HG03520 (cell line): ENCODE measurements at regions not wholly inside any gene's neighbourhood (a gene's known extent, or its start where the extent isn't known, plus 50 kb on each side); places are given as distances from the start of the nearest gene placed in this dataset.
"Not testable (repeated sequence)": the region's sequence is repeated elsewhere in the genome, so short reads cannot be mapped to it uniquely, and the experiment has no call there.

Source experiments
- ATAC-seq: cut with Tn5 transposase; IDR thresholded peaks from one replicate; pipeline ENCODE4 v1.9.1; 2021; ENCODE audit warnings: mild to moderate bottlenecking, moderate library complexity; ENCODE audit not compliant: unreplicated experiment

DNA sequence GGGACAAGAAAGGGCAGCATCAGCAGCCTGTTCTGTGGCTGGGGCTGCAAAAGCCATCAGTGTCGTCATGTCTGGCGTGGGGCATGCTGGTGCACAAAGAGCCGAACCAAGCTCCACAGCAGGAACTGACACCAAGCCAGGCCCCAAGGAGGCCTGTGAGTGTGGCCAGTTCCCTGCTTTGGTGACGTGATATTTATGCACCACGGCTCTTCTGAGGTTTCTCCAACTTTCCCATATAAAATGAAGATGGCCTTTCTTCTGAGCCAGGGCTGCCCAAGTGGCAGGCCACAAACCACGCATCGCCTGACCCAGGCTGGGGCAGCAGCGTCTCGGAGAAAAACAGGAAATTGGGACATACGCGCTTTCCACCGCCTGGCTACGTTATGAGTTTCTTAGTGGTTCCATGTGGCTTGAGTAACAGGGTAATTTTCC, 109.9 kb downstream of the RIN2 start:
- no peak for ATAC-seq

DNA sequence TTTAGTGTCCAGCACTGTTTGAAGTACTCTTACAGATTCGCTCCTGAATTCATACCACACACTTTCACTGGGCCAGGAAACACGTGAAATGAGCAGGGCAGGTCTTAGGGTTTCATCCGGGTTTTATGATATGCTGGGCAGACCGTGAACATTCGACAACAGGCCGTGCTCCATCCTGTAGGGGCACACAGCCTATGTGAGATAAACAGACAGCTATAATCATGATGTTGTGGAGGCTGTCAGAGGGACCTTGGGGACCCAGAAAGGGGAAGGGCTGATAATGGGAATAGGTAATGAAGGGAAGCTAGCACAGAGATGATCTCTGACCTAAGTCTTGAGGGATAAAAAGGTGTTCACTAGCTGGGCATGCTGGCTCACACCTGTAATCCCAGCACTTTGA, 110.4 kb downstream of the RIN2 start:
- ATAC-seq = no peak

DNA sequence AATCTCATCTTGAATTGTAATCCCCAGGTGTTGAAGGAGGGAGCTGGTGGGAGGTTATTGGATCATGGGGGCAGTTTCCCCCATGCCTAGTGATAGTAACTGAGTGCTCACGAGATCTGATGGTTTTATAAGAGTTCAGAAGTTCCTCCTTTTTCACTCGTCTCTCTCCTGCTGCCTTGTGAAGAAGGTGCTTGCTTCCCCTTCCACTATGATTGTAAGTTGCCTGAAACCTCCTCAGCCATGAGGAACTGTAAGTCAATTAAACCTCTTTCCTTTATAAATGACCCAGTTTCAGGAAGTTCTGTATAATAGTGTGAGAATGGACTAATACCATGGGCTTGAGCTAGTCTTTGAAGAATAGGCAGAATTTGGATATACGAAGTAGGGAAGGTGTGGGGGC, 113.9 kb downstream of the RIN2 start:
- no peak for ATAC-seq

DNA sequence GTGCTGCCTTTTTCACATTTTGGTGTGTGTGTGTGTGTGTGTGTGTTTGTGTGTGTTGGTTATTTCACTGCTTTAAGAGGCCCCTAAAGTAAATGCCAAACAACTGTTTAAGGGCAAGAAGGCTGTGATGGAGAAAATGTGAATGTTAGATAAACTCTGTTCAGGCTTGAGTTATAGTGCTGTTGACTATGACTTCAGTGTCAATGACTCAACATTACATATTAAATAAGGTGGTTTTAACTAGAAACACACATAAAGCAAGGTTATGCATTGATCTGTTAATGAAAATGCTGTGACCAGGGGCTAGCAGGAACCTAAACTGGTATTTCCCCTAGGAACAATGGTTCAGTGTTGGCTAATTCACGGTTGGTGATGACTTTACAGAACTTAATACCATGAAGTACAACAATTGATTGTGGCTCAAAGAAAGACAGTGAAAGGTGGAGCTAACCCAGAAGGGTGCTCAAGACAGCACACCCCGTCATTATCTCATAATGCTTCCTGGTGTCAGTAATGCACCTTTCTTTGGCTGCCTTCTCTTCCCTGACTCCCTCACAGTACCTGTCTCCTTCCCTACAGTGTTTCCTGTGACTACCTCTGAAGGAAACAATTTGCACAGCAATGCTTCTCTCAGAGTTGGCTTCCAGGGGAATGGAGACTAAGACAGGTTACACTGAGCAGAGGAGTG, 116.1 kb downstream of the RIN2 start:
- no peak for ATAC-seq

DNA sequence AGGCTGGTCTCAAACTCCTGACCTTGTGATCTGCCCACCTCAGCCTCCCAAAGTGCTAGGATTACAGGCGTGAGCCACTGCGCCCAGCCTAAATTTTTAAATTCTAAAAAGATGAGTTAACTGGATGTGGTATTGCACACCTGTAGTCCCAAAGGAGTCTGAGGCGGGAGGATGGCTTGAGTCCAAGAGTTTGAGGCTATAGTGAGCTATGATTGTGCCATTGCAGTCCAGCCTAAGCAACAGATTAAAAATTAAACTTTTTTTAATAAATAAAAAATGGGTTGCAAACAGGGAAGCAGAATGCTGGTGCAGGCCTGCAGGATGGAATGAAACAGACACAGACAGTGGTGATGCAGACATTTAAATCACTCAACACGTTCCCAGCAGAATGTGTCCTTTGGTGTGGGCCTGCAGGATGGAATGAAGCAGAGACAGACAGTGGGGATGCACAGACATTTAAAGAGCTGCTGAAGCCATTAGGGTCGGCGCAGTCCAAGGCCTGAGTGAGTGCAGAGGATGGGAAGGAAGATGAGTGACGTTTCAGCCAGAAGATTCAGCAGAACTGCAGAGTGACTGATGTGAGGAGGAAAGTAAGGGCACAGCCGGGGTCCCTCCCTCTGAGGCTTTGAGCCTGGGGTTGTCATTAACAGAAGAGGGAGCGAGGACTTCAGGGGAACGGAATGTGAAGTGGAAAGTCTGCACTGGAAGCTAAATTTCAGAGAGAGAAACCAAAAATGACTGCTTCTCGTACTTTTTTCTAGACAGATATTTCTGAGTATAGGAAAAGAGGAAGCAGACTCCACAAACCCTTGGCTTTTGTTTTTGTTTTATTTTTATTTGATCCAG, 117.5 kb downstream of the RIN2 start:
- no peak for ATAC-seq

DNA sequence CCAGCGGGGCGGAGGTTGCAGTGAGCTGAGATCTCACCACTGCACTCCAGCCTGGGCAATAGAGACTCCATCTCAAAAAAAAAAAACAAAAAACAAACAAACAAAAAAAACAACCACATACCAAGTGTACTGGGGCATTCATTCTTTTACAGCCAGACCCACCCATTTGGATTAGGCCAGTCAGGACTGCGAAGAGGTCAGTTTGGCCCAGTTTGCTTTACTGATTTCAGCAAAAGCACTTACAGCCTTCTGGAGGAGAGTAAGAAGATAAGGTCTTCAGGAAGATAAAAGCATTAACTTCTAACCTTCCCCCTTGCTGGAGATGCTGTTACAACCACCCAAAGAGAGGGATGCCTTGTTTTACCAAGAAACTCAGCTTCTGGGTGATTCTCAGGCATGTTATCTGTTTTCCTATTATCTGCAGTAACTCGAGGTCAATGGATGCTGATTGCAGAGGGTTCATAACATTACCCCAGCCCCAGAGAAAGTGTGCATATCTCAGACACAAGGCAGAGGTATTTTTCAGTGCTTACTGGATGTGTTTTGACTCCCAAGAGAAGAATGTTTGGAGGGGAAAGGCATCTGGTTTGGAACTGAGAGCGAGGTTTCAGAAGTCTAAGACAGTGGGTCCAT, 118.9 kb downstream of the RIN2 start:
- ATAC-seq = no peak

DNA sequence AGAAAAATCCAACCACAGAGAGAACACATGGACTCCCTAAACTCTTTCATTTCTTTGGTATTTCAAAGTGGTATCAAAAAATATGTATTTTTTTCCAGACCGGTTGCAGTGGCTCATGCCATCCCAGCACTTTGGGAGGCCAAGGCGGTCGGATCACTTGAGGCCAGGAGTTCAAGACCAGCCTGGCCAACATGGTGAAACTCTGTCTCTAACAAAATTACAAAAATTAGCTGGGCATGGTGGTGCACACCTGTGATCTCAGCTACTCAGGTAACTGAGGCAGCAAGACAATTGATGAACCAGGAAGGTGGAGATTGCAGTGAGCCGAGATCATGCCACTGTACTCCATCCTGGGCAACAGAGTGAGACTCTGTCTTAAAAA, 121.8 kb downstream of the RIN2 start:
- ATAC-seq = not testable (repeated sequence)

DNA sequence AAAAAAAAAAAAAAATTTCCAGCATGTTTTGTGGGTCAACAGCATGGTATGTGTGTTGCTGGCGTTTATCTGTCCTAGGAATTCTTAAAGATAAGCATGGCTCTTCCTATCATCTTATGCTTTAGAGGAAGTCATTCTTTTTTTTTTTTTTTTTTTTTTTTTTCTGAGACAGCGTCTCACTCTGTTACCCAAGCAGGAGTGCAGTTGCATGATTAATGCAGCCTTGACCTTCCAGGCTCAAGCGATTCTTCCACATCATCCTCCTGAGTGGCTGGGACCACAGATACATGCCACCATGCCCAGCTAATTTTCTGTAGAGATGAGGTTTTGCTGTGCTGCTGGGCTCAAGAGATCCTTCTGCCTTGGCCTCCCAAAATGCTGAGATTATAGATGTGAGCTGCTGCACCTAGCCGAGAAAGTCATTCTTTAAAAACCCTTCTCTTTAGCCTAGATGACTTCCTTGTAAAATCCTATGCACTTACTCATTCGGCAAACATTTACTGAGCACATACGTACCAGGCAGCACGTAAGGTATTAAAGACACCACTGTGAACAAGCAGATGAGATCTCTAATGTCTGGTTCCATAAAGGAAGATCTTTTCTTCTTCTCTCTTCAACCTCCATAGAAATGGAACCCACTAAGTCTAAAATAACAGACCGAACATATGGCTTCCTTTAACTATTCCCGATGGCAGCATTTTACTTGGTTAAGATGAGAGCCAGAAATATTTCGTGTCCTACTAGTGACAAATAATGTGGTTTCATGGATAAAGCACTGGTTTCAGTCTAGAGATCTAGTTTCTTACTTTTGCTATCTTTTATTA, 122.4 kb downstream of the RIN2 start:
- ATAC-seq = no peak

DNA sequence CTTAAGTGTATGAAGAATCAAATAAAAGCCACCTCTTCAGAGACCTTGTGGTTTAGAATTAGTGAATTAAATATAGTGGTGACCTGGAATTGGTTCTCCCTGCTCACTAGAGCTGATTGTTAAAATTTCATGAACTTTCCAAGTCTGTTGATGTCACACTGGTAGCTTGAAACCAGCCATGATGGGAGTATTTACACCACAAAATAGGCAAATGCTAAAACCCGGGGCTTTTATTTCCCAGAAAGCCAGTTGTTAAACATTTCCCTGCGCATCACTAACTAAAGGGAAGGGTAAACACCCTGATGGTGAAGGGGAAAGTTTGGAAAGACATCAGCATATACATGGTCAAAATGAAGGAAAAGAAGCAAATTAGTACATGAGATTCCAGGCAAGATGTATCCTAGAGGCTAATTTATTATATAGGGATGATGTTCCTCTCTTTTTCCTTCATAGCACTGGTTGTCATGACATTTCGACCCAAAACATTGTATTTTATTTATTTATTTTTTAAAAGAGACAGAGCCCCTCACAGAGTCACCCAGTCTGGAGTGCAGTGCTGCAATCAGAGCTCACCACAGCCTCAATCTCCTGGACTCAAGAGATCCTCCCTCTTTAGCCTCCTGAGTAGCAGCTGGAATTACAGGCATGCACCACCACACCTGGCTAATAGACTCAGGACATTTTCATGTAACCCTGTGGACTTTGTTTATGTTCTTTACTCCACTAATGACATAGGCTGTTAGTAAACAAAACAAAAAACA, 123.2 kb downstream of the RIN2 start:
- ATAC-seq = no peak

DNA sequence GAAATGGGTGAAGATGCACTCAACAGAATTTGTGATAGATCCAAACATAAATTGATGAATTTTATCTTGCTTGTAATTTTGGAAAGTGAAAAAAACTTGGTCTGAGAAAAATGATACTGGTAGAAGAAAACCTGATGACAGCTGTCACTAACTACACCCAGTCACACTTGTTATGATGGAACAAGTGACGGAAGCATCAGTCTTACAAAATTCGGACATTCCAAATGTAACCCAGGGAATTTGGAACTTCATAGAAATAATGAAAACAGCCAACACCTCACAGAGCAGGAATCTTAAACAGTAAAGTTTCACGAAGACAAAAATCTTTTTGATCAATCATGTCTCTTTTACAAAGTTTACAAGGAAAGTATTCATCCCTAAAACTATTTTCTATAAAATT, 123.9 kb downstream of the RIN2 start:
- no peak for ATAC-seq

DNA sequence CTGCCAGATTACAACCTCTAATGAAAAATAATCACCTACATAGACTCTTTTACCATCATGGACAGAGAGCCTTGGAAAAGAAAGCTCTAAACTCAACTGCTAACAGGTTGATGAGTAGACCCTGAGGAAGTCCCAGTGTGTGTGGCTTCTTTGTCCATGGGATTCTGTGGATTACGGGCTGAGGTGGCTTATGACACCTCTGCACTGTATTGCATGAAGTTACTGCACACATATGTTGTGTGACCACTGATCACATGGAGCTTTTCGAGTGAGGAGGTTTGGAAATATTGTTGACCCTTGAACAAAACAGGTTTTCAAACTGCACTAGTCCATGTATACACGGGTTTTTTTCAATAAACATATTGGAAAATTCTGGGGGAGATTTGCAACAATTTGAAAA, 124.4 kb downstream of the RIN2 start:
- ATAC-seq = no peak

DNA sequence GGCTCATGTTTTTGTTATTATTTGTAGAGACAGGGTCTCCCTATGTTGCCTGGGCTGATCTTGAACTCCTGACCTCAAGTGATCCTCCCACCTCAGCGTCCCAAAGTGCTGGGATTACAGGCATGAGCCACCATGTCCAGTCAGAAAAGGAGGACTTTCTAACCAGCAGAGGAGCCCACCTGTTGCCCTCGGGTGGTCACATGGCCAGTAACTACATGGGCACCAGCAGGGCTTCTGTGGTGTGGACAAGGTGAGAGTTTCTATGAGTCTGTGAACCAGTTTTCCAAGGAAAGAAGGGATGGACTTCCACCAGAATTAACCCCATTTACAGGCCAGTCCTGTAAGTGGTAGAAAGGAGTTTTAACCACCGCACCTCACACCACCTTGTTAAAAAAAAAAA, 125.4 kb downstream of the RIN2 start:
- no peak for ATAC-seq

DNA sequence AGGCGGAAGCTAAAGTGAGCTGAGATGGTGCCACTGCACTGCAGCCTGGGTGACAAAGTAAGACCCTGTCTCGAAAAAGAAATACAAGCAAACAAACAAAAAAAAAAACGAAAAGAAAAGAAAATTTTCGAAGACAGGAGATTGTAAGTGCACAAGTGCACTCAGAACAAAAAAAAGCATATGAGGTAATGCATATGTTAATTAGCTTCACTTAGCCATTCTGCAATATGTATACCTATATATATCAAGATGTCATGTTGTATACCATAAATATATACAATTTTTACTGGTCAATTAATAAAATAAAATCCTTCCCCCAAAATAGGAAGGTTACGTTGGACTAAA, 127.5 kb downstream of the RIN2 start:
- no peak for ATAC-seq

DNA sequence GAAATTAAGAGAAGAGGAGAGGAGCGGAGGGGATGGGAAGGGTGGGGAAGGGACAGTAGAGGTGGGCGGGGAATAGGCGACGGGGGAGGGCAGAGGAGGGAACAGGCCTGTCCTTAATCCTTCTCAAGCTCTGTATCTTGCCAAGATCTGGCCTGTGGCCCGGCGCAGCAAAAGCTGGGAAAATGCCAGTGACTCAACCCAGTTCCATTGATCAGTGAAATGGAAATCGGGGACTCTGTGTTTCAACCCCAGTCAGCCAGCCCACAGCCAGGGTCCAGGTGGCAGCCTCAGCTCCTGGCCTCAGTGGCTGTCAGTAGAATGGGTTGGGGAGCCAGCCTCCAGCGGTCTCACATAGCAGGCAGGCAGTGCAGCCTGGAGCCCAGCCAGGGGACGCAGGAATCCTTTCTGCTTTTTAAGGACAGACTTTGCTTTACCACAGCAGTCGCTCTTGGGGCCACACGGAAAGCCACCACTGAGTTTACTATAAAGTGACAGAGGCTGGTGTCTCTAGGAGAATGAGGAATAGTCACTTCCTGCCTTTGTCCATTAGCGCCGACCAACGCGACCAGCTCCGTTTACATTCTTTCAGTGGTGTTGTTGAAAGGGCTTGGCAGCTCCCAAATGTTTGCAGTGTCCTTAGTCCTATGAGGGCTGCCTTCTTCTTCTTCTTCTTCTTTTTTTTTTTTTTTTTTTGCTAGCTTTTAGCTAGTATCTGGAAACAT, 128.0 kb downstream of the RIN2 start:
- ATAC-seq = no peak

DNA sequence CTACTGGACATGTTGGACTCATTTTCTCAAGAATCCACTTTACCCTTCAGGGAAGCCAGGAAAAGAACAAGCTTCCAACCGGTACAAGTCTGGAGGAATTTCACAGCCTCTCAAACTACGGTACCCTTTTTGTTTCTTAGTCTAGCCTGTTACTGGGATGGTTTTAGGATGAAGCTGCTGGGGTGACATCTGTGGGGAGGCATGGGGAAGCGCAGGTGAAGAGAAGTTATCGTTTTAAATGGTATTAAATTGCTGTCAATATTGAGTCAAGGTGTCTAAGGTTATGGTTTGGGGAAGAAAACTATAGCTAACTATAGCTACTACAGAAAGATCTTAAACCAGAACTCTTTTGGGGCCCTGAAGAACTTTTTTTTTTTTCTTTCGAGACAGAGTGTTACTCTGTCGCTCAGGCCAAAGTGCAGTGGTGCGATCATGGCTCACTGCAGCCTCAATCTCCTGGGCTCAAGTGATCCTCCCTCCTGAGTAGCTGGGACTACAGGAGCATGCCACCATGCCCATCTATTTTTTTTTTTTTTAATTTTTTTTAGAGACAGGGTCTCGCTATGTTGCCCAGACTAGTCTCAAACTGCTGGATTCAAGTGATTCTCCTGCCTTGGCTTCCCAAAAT, 128.7 kb downstream of the RIN2 start:
- no peak for ATAC-seq

DNA sequence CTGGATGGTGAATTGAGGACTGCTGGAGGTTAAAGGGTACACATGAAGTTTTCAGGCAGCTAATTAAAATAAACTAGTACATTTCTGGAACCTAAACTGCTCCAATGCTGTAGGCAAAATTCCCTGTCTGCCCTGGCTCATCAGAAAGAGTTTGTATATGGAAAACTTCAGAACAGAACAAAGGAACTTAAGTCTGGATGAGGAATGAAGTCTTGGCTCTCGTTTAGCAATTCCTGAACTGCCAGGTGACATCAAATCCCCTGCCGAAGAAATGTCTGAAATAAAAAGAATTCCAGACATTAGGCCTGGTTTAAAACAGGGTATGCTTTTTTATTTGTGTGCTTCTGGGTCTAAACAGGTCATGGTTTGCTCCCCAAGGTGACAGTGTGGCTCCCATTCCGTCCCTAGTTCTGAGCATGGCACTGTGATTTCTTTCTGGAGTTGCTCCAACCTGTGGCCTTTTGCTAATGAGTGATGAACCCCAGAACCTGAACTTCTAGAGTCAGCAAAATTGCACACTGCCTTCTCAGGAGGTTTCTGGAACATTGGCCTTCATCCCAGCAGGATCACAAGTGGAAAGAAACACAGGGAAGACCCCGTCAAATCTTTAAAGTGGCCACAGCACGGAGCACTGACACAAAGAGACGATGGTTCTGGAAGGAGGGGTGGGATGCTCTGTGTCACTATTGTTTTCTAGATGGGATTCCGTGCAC, 129.4 kb upstream of the NAA20 start:
- ATAC-seq = no peak

DNA sequence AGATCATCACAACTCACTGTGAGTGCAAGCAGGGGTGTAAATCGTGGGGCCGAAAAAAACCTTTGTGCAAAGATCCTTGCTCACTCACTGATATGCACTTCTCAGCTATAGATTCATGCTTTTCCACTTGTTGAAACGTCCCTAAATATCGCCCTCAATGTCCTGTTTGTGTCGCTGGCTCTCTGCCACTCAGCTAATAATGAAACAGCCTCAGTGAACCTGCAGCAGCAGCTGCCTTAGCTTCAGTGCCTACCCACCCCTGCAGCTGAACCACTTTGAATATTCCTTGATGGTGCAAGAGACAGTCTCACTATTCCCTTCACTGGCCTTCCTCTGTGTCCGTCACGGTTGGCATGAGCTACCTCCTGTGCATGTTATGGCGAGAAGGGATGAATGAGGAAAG, 128.9 kb upstream of the NAA20 start:
- no peak for ATAC-seq

DNA sequence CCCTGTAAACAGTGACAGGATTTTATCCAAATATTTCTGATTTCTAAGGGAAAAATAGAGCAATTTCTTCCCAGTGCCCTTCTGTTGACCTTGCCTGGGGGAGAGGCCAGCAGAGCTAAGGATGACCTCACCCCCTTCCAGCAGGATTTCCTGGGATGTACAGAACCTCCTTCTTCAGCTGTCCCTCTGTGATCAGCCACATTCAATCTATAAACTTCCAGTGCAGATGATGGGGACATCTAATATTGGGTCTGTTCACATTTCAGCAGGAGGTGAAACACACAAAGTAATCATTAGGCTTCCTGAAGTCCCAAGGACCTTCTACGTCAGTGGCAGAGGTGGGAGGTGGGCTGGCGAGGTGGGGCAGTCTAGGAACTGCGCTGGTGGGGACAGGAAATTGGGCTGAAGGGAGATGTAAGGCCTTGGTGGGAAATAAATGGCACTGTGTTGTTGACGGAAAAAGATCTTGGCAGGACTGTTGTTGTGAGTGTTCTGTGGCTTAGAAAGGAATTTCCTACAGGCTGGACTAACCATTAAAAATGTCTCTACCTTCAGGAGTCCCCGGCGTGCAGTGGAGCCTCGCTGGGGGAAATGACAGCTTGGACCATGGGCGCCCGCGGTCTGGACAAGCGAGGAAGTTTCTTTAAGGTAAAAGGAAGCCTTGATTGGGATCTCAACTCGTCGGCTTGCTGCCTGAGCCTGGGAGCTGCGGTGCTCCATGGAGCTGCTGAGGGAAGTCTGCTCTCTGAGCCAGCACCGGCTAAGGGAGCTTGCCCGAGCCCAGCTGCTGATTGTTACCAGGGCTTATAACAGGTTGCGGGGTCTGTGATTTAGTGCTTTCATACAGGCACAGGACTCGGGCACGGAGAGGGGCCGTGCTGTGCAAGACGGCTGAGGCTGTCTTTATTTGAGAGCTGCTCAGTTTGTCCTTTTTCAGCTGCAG, 127.9 kb upstream of the NAA20 start:
- no peak for ATAC-seq
